Suprapubic skin (tissue), 4 donors: ENCODE measurements at regions not wholly inside any gene's neighbourhood (a gene's known extent, or its start where the extent isn't known, plus 50 kb on each side); places are given as distances from the start of the nearest gene placed in this dataset.

Experiments used
- EP300 ChIP-seq: sonication (generic); formaldehyde crosslinking; IDR thresholded peaks from one replicate; pipeline ENCODE4 v1.6.1; 2017; ENCODE audit warnings: antibody characterized with exemption
- POLR2A ChIP-seq, 2 donors: fragments of 450-650 bp; IDR thresholded peaks; one replicate each; pipeline ENCODE4 v1.6.1; 2017; ENCODE audit warnings: antibody characterized with exemption in 2 of 2, mild to moderate bottlenecking in 2 of 2, moderate library complexity in 2 of 2
- POLR2AphosphoS5 ChIP-seq, 3 donors: sonication (generic); formaldehyde crosslinking; IDR thresholded peaks; one replicate each; pipeline ENCODE4 v1.6.1; 2017; ENCODE audit warnings: antibody characterized with exemption in 3 of 3
- TF ChIP-seq, protein P1 (sequence below), 2 donors: fragments of 200-600 bp in 1 of 2; fragments of 450-650 bp in 1 of 2; sonication (generic) in 1 of 2; IDR thresholded peaks; one replicate each; pipeline ENCODE4 v1.5.1; 2016 to 2019; ENCODE audit warnings: antibody characterized with exemption in 2 of 2, mild to moderate bottlenecking in 1 of 2, moderate library complexity in 1 of 2

DNA sequence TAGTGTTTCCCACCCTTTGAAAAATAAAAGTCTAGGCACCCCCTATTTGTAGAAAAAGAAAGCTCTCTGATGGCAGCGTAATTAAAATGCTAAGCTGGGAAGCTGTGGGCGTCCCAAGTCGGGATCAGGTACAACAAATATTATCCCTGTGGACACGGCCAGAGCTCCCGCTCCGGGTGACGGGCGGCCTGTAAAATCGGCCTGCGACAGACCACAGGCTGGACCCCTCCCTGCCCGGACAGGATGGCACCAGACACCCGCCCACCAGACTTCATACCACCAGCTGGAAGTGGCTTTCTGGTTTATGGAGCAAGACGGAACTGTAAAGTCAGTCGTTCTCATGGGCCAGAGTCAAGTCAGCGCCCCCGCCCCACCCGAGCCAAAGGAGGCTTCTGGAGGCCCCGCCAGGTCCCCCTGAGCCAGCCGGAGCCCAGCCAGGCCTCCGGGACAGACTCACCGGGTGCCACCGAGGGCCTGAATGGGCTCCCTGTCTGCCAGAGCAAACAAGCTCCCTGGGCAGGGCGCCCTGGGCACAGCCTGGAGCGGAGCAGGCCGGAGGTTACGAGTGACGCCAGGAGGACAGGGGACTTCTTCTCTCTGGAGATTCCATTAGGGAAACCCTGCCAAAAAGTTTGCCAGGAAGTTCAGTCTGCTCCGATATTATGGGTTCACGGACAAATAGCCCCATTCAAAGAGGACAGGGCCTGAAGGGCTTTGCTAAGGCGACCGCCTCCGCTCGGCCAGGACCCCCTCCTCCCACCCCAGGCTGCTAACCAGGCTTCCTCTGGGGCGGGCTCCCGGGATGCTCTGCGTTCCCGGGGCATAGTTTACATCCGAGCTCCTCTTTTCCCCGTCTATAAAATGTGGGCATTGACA lies 173.7 kb downstream of the ERCC6L2 start:
- TF ChIP-seq, protein P1, sequence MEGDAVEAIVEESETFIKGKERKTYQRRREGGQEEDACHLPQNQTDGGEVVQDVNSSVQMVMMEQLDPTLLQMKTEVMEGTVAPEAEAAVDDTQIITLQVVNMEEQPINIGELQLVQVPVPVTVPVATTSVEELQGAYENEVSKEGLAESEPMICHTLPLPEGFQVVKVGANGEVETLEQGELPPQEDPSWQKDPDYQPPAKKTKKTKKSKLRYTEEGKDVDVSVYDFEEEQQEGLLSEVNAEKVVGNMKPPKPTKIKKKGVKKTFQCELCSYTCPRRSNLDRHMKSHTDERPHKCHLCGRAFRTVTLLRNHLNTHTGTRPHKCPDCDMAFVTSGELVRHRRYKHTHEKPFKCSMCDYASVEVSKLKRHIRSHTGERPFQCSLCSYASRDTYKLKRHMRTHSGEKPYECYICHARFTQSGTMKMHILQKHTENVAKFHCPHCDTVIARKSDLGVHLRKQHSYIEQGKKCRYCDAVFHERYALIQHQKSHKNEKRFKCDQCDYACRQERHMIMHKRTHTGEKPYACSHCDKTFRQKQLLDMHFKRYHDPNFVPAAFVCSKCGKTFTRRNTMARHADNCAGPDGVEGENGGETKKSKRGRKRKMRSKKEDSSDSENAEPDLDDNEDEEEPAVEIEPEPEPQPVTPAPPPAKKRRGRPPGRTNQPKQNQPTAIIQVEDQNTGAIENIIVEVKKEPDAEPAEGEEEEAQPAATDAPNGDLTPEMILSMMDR (IDR thresholded peaks at IDR 0.05): no peak
- TF ChIP-seq POLR2A (IDR thresholded peaks at IDR 0.05) (no peak), POLR2AphosphoS5 (IDR thresholded peaks at IDR 0.05) (no peak), EP300 (no peak)
